BE2C (cell line): ENCODE measurements at regions not wholly inside any gene's neighbourhood (a gene's known extent, or its start where the extent isn't known, plus 50 kb on each side); places are given as distances from the start of the nearest gene placed in this dataset.

Source experiments
- DNase-seq: peaks from one replicate; pipeline ENCODE4 v3.0.0-alpha.2; 2020
- H3K27me3 ChIP-seq: fragments of 250-450 bp; sonication (Bioruptor Pico); 2 replicates; pipeline ENCODE4 v1.5.1; 2020; ENCODE audit warnings: mild to moderate bottlenecking
- H3K36me3 ChIP-seq: fragments of 250-450 bp; sonication (Bioruptor Pico); 2 replicates; pipeline ENCODE4 v1.5.1; 2020; ENCODE audit warnings: mild to moderate bottlenecking
- H3K4me1 ChIP-seq: fragments of 250-450 bp; sonication (Bioruptor Pico); 2 replicates; pipeline ENCODE4 v1.5.1; 2020
- H3K4me3 ChIP-seq: 2 replicates; pipeline ENCODE4 v1.5.1; 2011; ENCODE audit warnings: low read depth, low read length
- H3K9me3 ChIP-seq: fragments of 250-450 bp; sonication (Bioruptor Pico); 2 replicates; pipeline ENCODE4 v1.5.1; 2020
- CTCF ChIP-seq: IDR thresholded peaks from 2 replicates; pipeline ENCODE4 v1.5.1; 2012; ENCODE audit warnings: mild to moderate bottlenecking, low read depth, low read length

- TF ChIP-seq CTCF: no peak
- Histone ChIP-seq H3K36me3 (no peaks in the 10 kb centered on the region), H3K27me3 (peaks cover 39% of the 10 kb centered on the region), H3K4me3 (no peak overlapping the region), H3K4me1 (no peaks in the 10 kb centered on the region), H3K9me3 (no peaks in the 10 kb centered on the region)
- no peak for DNase-seq
Measured at GRCh38 chr11:134639586-134640330, 227.7 kb upstream of the B3GAT1 start.

- no peak for DNase-seq
- Histone ChIP-seq H3K9me3 (no peaks in the 10 kb centered on the region), H3K27me3 (peaks cover 30% of the 10 kb centered on the region), H3K4me1 (no peaks in the 10 kb centered on the region), H3K4me3 (no peak overlapping the region), H3K36me3 (no peaks in the 10 kb centered on the region)
- TF ChIP-seq CTCF: no peak
Measured at GRCh38 chr11:134638796-134639430, 226.9 kb upstream of the B3GAT1 start.

GRCh38 chr11:134637091-134638015, 225.3 kb upstream of the B3GAT1 start:
- Histone ChIP-seq H3K36me3 (no peaks in the 10 kb centered on the region), H3K27me3 (peaks cover 16% of the 10 kb centered on the region), H3K4me1 (no peaks in the 10 kb centered on the region), H3K9me3 (no peaks in the 10 kb centered on the region), H3K4me3 (no peak overlapping the region)
- no peak for TF ChIP-seq CTCF
- DNase-seq: no peak

GRCh38 chr11:134636071-134636470, 224.0 kb upstream of the B3GAT1 start:
- H3K4me3 ChIP-seq: no peak overlapping the region
- DNase-seq: no peak
- H3K36me3 ChIP-seq: no peaks in the 10 kb centered on the region
- no peaks in the 10 kb centered on the region for H3K4me1 ChIP-seq
- TF ChIP-seq CTCF: no peak
- peaks cover 10% of the 10 kb centered on the region for H3K27me3 ChIP-seq
- H3K9me3 ChIP-seq: no peaks in the 10 kb centered on the region

- Histone ChIP-seq H3K27me3 (peaks cover 4% of the 10 kb centered on the region), H3K4me3 (no peak overlapping the region), H3K9me3 (no peaks in the 10 kb centered on the region), H3K36me3 (no peaks in the 10 kb centered on the region), H3K4me1 (no peaks in the 10 kb centered on the region)
- DNase-seq: no peak
- no peak for TF ChIP-seq CTCF
Measured at GRCh38 chr11:134634897-134635831, 223.1 kb upstream of the B3GAT1 start.
